ENCODE measurements at regions not wholly inside any gene's neighbourhood (a gene's known extent, or its start where the extent isn't known, plus 50 kb on each side); places are given as distances from the start of the nearest gene placed in this dataset.

DNA sequence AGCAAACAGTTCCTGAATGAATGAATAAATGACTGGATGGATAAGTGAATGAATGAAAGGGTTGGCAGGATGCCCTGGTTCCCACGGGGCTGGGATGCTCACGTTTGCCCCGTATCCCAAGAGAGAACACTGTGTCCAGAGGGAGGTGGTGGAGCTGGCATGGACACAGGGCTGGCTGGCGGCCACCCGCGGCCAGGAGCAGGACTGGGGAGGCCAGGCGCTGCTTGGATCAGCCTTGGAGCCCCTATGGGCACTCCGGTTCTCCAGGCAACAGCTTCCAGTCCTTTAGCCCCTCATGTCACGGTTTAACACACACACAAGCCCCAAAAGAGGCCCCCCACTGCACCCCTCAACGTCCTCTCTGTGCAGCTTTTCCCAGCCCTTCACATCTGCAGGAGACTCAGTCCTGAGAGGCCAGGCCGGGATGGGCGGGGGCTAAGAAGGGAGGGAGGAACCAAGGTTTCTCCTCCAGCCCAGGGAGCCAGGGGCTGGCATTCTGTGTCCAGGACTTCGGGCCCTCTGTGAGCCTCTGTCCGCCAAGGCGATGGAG lies 86.0 kb upstream of the ALDH1L1 start:
- DNase-seq: no peak

DNA sequence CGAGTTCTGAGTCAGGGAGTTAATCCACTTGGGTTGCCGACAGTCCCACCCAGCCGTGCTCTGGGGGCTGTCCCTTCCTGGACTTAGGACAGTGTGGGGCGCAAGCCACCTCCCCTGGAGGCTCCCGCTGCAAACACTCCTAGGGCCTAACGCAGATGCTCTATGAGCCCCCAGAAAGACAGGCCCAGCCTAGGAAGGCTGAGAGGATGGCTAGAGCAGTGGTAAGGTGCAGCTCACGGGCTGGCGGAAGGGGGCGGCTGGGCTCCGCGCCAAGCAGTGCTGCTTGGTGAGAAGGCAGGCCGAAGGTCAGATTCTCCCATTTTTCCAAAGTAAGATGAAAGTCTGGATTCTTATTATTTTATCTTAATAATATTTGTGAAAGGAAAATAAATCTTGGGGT lies 84.6 kb upstream of the ALDH1L1 start:
- DNase-seq: no peak

GRCh38 chr3:126264381-126264780 lies 84.0 kb upstream of the ALDH1L1 start:
- DNase-seq: no peak

GRCh38 chr3:126263971-126264370 lies 83.6 kb upstream of the ALDH1L1 start:
- no peak for DNase-seq

GRCh38 chr3:126263539-126263938 lies 83.2 kb upstream of the ALDH1L1 start:
- DNase-seq: no peak

DNA sequence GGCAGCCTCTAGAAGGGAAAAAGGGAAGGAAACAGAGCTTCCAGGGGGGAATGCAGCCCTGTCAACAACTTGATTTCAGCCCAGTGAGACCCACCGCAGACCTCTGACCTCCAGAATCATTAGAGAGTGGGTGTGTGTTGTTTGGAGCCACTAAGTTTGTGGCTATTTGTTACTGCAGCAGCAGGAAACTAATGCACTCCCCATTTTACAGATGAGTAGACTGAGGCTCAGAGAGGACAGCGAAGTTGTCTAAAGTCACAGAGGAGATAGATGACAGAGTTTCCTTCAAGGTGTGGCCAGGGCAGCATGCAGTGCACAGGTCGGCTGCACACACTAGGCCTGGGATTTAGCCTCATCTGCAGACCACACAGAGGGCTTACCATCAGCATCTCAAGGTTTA lies 81.8 kb upstream of the ALDH1L1 start:
- no peak for DNase-seq

GRCh38 chr3:126261037-126261436 lies 80.7 kb upstream of the ALDH1L1 start:
- DNase-seq: no peak

DNA sequence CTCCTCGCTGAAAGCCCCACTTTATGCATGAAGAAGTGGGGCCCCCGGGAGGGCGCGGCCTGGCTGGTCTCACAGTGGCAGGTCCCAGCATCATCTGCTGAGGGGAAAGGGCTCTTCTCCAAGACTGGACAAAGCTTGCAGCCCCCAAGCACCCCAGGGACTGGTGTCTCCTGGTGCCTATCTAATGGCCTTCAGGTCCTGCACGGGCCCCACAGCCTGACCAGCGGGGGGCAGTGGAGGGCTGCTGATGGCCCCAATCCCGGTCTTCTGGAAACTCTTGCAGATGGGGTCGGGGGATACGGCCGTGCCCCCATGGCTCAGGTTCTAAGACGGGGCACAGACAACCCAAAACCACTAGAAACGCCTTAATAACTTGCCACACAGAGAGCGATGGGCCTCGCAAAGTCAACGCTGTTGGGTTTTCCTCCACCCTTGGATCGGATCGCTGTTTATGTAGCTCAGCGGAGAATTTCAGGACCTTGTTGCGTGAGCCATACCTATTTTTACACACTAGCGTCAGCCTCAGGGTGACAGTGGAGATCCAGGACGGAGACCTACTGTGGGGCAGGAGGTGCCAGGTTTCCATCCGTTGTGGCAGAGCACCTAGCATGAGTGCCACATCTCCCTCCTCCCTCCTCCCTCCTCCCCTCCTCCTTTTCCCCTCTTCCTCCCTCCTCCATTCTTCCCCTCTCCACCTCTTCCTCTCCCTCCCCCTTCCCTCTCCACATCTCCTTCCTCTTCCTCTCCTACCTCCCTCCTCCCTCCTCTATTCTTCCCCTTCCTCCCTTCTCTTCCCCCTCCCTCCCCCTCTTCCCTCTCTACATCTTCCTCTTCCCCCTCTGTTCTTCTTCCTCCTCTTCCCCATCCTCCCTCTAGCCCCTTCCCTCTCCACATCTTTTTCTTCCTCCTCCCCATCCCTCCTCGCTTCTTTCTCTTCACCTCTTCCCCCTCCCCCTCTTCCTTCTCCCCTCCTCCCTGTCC lies 79.3 kb upstream of the ALDH1L1 start:
- DNase-seq: peak; percentile 41

DNA sequence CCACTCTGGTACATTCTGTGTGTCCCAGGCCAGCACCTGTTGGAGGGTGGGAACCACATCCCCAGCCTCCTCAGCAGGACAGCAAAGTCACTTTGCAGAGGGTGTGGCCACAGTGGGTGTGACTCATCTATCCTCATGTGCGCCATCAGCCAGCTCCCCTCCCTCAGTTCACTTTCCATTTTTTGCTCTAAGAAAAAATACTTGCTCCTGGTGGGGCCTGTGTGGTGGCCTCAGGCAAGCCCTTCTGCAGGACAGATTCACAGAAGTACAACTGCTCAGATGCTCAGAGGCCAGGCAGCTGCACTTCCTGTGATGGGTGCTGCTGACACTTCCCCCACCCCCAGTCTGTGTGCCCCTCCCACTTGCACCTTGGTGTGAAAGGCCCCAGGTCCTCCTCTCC lies 78.3 kb upstream of the ALDH1L1 start:
- no peak for DNase-seq

- DNase-seq: no peak
These were observed 77.6 kb upstream of the ALDH1L1 start for GRCh38 chr3:126257984-126258383.

DNA sequence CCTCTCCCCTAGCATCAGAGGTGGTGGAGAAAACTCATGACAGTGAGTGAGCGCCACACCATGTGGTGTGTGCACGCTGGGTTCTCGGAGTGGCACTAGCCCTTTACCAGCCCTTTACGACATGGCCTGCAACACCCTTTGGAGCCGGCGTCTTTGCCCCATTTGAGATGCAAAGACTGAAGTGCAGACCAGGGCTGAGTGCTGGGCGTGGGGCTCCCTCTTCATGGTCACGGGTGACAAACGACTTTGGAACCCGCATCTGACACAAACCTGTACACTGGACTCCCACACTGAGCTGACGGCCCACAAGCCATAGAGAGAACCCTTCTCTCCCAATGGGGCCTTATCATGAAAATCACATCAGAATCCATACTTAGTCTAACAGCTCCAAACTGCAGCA lies 76.8 kb upstream of the ALDH1L1 start:
- no peak for DNase-seq

GRCh38 chr3:126256251-126256650 lies 75.9 kb upstream of the ALDH1L1 start:
- no peak for DNase-seq

- DNase-seq: no peak
These were observed 72.7 kb upstream of the ALDH1L1 start for GRCh38 chr3:126253072-126253471.

DNA sequence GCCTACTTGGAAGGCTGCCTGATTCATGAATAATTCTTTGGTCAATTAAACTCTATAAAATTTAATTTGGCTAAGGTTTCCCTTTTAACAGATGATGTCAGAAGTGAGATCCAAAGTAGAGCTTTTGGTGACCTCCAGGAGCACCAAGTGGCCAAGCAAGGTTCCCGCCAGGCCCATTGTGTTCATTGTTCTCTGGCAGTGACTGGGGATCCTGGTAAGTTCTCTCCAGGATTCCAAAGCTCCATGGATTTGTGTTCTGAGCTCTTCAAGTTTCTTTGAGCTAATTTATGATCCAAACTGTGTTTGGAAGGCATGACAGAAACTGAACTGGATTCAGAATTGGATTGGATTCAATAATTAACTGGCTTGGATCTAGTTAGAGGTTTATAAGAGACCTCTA lies 72.0 kb upstream of the ALDH1L1 start:
- DNase-seq: no peak

- DNase-seq: no peak
These were observed 65.7 kb upstream of the ALDH1L1 start for GRCh38 chr3:126245811-126246727.

Measured in 8988T (cell line).